Progenitor cell of endocrine pancreas (in vitro differentiated cells): ENCODE measurements at regions not wholly inside any gene's neighbourhood (a gene's known extent, or its start where the extent isn't known, plus 50 kb on each side); places are given as distances from the start of the nearest gene placed in this dataset.

Source experiments
- DNase-seq: peaks from one replicate; pipeline ENCODE4 v3.0.0; 2021; ENCODE audit warnings: low spot score; ENCODE audit not compliant: unreplicated experiment
- H3K27ac Mint-ChIP-seq: 2 replicates; pipeline ENCODE4 v1.8.0; 2021; ENCODE audit warnings: mild to moderate bottlenecking, moderate library complexity, mixed read lengths
- H3K27me3 Mint-ChIP-seq: 2 replicates; pipeline ENCODE4 v1.8.0; 2021; ENCODE audit warnings: mixed read lengths
- H3K36me3 Mint-ChIP-seq: 2 replicates; pipeline ENCODE4 v1.8.0; 2022; ENCODE audit warnings: mixed read lengths; ENCODE audit not compliant: insufficient read depth
- H3K4me1 Mint-ChIP-seq: 2 replicates; pipeline ENCODE4 v1.8.0; 2021; ENCODE audit warnings: low read depth, mixed read lengths
- H3K4me3 Mint-ChIP-seq: 2 replicates; pipeline ENCODE4 v1.8.0; 2021; ENCODE audit warnings: low read depth, mild to moderate bottlenecking, moderate library complexity, mixed read lengths
- H3K9me3 Mint-ChIP-seq: 2 replicates; pipeline ENCODE4 v1.8.0; 2021; ENCODE audit warnings: low read depth, mixed read lengths
- TF ChIP-seq, protein P1 (sequence below): fragments of 200-600 bp; sonication (generic); IDR thresholded peaks from one replicate; pipeline ENCODE4 v1.5.0; 2021; ENCODE audit warnings: antibody characterized with exemption, mild to moderate bottlenecking; ENCODE audit not compliant: unreplicated experiment

DNA sequence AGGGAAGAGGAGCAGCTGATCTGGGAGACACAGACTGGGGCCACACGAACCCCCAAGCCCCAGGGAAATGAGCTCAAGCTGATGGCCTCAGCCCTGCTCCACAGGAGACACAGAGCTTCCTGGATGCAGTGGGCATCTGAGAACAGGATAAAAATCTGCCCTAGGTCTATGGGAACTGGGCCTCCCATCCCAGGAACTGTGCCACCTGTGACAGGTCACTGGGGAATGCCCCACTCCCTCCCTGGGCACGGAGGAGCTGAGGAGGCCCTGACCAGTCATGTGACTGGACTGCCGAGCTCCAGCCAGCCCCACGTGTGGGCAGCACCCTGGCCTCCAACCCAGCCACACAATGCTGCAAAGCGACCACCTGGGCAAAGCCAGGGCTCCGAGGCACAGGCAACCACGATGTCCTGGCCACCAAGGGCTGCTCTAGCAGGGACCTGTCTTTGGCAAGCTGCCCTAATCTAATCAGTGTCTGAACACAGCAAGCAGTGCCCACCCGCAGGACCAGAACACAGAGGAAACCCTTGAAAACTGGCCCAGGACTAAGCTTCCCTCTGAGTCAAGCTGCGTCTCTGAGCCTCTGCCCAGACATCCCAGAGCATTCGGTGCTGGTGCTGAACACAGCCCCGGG, 57.8 kb upstream of the ID2 start:
- H3K27me3 Mint-ChIP-seq, result no peaks in the 10 kb centered on the region
- peaks cover 1% of the 10 kb centered on the region for H3K36me3 Mint-ChIP-seq
- H3K4me3 Mint-ChIP-seq, result no peak overlapping the region
- H3K9me3 Mint-ChIP-seq, result no peaks in the 10 kb centered on the region
- H3K4me1 Mint-ChIP-seq, result peaks cover 75% of the 10 kb centered on the region
- TF ChIP-seq, protein P1, sequence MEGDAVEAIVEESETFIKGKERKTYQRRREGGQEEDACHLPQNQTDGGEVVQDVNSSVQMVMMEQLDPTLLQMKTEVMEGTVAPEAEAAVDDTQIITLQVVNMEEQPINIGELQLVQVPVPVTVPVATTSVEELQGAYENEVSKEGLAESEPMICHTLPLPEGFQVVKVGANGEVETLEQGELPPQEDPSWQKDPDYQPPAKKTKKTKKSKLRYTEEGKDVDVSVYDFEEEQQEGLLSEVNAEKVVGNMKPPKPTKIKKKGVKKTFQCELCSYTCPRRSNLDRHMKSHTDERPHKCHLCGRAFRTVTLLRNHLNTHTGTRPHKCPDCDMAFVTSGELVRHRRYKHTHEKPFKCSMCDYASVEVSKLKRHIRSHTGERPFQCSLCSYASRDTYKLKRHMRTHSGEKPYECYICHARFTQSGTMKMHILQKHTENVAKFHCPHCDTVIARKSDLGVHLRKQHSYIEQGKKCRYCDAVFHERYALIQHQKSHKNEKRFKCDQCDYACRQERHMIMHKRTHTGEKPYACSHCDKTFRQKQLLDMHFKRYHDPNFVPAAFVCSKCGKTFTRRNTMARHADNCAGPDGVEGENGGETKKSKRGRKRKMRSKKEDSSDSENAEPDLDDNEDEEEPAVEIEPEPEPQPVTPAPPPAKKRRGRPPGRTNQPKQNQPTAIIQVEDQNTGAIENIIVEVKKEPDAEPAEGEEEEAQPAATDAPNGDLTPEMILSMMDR, result no peak
- peak overlapping the region; percentile 96 for H3K27ac Mint-ChIP-seq
- no peak for DNase-seq

DNA sequence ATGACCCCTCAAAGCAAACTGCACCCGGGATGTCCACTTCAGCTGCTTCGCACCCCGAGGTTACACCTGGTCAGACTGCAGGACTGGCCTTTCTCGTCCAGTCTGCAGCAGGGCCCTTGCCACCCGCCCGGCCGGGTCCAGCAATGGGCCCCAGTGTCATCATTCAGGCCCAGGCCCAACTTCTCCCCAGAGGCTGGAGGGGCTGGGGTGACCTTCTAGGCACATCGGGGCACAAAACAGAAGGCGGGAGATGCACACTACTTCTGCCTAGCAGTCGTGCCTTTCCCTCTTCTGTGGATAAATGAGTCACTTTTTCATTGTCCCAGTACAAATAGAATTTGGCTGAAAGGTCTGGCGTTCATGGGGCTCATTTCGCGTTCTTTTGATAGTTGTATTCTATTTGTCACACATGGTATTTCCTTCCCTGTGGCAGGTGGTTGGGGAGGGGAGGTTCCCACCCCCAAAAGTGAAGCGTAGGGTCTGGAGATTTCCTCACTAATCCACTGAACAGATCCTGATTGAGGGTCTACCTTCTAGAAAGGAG, 56.9 kb upstream of the ID2 start:
- Mint-ChIP-seq H3K27me3 (no peaks in the 10 kb centered on the region), H3K9me3 (no peaks in the 10 kb centered on the region), H3K4me1 (peaks cover 81% of the 10 kb centered on the region), H3K27ac (peak overlapping the region; percentile 96), H3K4me3 (no peak overlapping the region), H3K36me3 (no peaks in the 10 kb centered on the region)
- TF ChIP-seq, protein P1, result no peak
- no peak for DNase-seq

- peak overlapping the region; percentile 96 for H3K27ac Mint-ChIP-seq
- peaks cover 79% of the 10 kb centered on the region for H3K4me1 Mint-ChIP-seq
- no peaks in the 10 kb centered on the region for H3K36me3 Mint-ChIP-seq
- no peak for DNase-seq
- TF ChIP-seq, protein P1, result no peak
- H3K9me3 Mint-ChIP-seq, result no peaks in the 10 kb centered on the region
- H3K4me3 Mint-ChIP-seq, result no peak overlapping the region
- H3K27me3 Mint-ChIP-seq, result no peaks in the 10 kb centered on the region
Observed at GRCh38 chr2:8625399-8626300, 56.2 kb upstream of the ID2 start.

- Mint-ChIP-seq H3K27me3 (no peaks in the 10 kb centered on the region), H3K36me3 (no peaks in the 10 kb centered on the region), H3K4me3 (no peak overlapping the region), H3K9me3 (no peaks in the 10 kb centered on the region), H3K4me1 (peaks cover 77% of the 10 kb centered on the region), H3K27ac (peak overlapping the region; percentile 96)
- DNase-seq, result no peak
- TF ChIP-seq, protein P1, result no peak
Observed at GRCh38 chr2:8626572-8626971, 55.3 kb upstream of the ID2 start.

GRCh38 chr2:8627019-8627691, 54.7 kb upstream of the ID2 start:
- Mint-ChIP-seq H3K27ac (peak overlapping the region; percentile 96), H3K9me3 (no peaks in the 10 kb centered on the region), H3K27me3 (no peaks in the 10 kb centered on the region), H3K36me3 (no peaks in the 10 kb centered on the region), H3K4me3 (no peak overlapping the region), H3K4me1 (peaks cover 78% of the 10 kb centered on the region)
- TF ChIP-seq, protein P1, result no peak
- no peak for DNase-seq
